Epithelial cell of proximal tubule (primary cell): ENCODE measurements at regions not wholly inside any gene's neighbourhood (a gene's known extent, or its start where the extent isn't known, plus 50 kb on each side); places are given as distances from the start of the nearest gene placed in this dataset.
"Not testable (repeated sequence)": the region's sequence is repeated elsewhere in the genome, so short reads cannot be mapped to it uniquely, and the experiment has no call there.

Source experiments
- DNase-seq: peaks from one replicate; pipeline ENCODE4 v3.0.0-alpha.2; 2011; ENCODE audit warnings: low read depth
- H3K4me3 ChIP-seq: 2 replicates; pipeline ENCODE4 v1.5.1; 2011; ENCODE audit warnings: low read depth, mild to moderate bottlenecking, low read length
- TF ChIP-seq, protein P1 (sequence below): conservative IDR thresholded peaks from 2 replicates; pipeline ENCODE4 v1.5.1; 2012; ENCODE audit warnings: low read depth, mild to moderate bottlenecking, low read length

DNA sequence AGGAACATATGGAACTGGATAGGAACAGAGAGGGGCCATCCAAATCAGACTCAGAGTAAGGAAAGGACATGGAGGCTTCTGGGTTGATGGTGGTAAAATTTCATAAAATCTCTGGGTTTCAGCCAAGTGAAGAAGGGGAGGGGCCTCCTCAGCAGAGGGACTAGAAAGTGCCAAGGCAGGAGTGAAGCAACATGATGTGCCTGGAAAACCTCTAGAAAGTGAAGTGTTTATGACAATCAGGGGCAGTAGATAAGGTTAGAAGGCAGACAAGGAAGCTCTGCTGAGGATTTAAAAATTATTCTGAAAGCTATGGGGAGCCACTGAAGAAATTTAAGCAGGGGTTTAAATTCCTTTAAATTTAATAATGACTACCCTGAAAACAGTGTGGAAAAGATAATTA is 126.0 kb upstream of the TENT5A start:
- H3K4me3 ChIP-seq, result no peak overlapping the region
- no peak for DNase-seq
- TF ChIP-seq, protein P1, sequence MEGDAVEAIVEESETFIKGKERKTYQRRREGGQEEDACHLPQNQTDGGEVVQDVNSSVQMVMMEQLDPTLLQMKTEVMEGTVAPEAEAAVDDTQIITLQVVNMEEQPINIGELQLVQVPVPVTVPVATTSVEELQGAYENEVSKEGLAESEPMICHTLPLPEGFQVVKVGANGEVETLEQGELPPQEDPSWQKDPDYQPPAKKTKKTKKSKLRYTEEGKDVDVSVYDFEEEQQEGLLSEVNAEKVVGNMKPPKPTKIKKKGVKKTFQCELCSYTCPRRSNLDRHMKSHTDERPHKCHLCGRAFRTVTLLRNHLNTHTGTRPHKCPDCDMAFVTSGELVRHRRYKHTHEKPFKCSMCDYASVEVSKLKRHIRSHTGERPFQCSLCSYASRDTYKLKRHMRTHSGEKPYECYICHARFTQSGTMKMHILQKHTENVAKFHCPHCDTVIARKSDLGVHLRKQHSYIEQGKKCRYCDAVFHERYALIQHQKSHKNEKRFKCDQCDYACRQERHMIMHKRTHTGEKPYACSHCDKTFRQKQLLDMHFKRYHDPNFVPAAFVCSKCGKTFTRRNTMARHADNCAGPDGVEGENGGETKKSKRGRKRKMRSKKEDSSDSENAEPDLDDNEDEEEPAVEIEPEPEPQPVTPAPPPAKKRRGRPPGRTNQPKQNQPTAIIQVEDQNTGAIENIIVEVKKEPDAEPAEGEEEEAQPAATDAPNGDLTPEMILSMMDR, result no peak

DNA sequence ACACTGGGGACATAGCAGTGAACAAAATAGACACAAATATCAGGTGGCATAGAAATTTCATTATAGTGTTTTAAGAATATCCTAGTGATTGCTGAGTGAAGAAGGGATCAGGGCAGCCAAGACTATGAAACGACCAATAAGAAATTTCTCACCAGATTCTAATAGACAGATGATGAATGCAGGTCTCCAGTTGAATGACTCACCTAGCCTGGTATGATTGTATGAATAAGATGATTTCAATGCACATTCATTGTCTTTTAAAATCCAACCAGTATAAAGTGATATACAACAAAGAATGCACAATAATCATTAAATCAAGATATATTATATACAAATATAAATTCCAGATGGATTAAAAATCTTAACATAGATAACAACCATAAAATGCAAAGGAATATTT is 124.5 kb upstream of the TENT5A start:
- H3K4me3 ChIP-seq, result no peak overlapping the region
- no peak for DNase-seq
- TF ChIP-seq, protein P1, result no peak

DNA sequence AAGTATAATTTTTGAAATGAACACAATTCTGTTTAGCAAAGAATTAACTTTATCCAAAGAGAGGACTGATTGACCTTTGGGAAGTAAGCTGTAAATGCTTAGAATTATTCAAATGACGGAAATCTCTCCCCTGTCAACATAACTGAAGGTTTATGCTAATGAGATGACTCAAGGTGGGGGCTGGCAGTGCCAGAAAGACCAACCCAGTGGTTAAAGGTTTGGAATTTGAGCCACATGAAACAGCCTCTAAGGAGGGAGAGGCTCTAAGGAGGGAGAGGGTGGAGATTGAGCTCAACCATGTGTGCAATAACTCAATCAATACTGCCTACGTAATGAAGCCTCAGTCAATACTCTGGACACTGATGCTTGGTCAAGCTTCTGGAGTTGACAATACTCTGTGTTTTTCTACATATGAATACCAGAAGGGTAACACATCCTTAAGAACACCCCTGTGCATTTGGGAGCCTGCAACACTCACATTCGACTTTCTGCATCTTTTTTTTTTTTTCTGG is 123.4 kb upstream of the TENT5A start:
- TF ChIP-seq, protein P1, result no peak
- H3K4me3 ChIP-seq, result no peak overlapping the region
- no peak for DNase-seq

DNA sequence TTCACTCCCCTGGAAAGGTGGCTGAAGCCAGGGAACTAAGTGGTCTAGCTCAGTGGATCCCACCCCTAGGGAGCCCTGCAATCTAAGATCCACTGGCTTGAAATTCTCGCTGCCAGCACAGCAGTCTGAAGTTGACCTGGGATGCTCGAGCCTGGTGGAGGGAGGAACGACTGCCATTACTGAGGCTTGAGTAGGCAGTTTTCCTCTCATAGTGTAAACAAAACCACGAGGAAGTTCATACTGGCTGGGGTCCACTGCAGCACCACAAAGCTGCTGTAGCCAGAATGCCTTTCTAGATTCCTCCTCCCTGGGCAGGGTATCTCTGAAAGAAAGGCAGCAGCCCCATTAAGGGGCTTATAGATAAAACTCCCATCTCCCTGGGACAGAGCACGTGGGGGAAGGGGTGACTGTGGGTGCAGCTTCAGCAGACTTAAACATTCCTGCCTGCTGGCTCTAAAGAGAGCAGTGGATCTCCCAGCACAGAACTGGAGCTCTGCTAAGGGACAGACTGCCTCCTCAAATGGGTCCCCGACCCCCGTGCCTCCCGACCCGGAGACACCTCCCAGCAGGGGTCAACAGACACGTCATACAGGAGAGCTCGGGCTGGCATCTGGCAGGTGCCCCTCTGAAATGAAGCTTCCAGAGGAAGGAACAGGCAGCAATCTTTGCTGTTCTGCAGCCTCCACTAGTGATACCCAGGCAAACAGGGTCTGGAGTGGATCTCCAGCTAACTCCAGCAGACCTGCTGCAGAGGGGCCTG is 117.4 kb upstream of the TENT5A start:
- DNase-seq, H3K4me3 ChIP-seq: not testable (repeated sequence)

DNA sequence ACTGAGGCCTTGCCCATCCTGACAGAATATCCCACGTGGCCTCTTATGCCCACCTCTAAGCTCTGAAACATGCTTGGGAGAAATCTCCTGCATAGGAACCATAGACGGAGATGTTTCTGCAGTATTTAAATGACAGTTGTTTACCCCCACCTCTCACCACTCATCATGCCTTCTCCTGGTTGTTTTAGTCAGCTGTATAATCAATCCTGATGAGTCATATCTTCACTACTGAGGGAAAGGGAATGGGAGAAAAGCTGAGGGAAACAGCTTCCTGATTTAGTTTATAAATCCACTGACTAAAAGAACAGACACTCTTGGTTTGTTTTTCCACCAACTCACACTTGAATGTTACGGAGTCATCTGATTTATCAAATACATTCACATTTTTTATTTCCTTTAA is 113.2 kb upstream of the TENT5A start:
- TF ChIP-seq, protein P1, result no peak
- no peak overlapping the region for H3K4me3 ChIP-seq
- peak; percentile 30 for DNase-seq

DNA sequence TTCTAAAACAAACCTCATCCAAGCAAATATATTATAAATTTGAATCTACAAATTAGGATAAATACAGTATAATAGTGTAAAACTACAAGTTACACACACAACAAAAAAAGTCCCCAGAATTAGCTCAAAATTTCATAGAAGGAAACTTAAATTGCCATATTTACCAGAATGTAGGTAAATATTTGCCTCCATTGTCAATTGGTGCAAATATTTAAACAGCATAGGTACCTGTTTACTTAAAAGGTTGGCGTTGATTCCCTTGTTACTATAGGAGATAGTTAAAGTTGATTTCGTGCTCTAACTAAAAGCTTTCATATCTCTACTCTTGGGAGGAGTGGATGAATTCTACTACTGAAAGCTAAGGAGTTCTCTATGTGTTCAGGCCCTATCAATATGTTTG is 111.6 kb upstream of the TENT5A start:
- DNase-seq, result no peak
- H3K4me3 ChIP-seq, result no peak overlapping the region
- TF ChIP-seq, protein P1, result no peak

DNA sequence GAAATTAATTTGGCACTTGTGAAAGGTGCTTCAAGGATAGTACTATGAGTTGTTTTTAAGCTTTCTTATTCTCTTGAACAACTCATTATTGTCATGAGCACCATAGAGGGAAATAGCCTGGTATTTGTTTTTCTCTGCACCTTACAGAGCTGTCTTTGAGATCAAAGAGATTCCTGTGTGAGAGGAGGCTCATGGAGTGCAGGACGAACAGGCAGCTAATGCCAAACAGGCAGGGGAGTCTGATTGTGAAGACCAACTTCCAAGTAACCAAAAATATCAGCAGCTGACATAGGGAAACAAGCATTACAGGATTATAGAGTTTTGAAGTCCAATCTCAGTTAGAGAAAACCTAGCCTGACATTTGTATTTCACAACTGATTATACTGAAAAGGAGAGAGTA is 110.6 kb upstream of the TENT5A start:
- no peak for DNase-seq

More for the DNA sequence above, 110.6 kb upstream of the TENT5A start:
- no peak overlapping the region for H3K4me3 ChIP-seq
- TF ChIP-seq, protein P1, result no peak
